Ovary (tissue), 3 donors: ENCODE measurements at regions not wholly inside any gene's neighbourhood (a gene's known extent, or its start where the extent isn't known, plus 50 kb on each side); places are given as distances from the start of the nearest gene placed in this dataset.
"Not testable (repeated sequence)": the region's sequence is repeated elsewhere in the genome, so short reads cannot be mapped to it uniquely, and the experiment has no call there.

Source experiments
- EP300 ChIP-seq: sonication (generic); formaldehyde crosslinking; IDR thresholded peaks from one replicate; pipeline ENCODE4 v1.6.1; 2017; ENCODE audit warnings: antibody characterized with exemption
- POLR2A ChIP-seq: fragments of 450-650 bp; IDR thresholded peaks from one replicate; pipeline ENCODE4 v1.6.1; 2017; ENCODE audit warnings: antibody characterized with exemption, mild to moderate bottlenecking, moderate library complexity
- TF ChIP-seq, protein P1 (sequence below), 3 donors: fragments of 450-650 bp in 2 of 3; fragments of 200-600 bp in 1 of 3; IDR thresholded peaks; one replicate each; pipeline versions ENCODE4 v1.5.1 to v1.8.0; 2016 to 2022; ENCODE audit warnings: antibody characterized with exemption in 3 of 3, mild to moderate bottlenecking in 1 of 3
- donor health status: DM: no; HTN: no; CAD: no.

DNA sequence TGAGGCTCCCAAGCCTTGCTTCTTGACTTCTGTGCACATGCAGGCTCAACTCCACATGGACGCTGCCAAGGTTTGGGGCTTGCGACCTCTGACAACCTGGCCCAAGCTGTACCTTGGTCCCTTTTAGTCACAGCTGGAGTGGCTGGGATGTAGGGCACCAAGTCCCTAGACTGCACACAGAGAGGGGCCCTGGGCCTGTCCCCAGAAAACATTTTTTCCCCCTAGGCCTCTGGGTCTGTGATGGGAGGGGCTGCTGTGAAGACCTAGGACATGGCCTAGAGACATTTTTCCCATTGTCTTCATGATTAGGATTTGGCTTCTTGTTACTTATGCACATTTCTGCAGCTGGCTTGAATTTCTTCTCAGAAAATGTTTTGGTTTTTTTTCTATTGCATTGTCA, 430.1 kb upstream of the ZNG1F start:
- TF ChIP-seq, protein P1, sequence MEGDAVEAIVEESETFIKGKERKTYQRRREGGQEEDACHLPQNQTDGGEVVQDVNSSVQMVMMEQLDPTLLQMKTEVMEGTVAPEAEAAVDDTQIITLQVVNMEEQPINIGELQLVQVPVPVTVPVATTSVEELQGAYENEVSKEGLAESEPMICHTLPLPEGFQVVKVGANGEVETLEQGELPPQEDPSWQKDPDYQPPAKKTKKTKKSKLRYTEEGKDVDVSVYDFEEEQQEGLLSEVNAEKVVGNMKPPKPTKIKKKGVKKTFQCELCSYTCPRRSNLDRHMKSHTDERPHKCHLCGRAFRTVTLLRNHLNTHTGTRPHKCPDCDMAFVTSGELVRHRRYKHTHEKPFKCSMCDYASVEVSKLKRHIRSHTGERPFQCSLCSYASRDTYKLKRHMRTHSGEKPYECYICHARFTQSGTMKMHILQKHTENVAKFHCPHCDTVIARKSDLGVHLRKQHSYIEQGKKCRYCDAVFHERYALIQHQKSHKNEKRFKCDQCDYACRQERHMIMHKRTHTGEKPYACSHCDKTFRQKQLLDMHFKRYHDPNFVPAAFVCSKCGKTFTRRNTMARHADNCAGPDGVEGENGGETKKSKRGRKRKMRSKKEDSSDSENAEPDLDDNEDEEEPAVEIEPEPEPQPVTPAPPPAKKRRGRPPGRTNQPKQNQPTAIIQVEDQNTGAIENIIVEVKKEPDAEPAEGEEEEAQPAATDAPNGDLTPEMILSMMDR (IDR thresholded peaks at IDR 0.05), result not testable (repeated sequence)
- TF ChIP-seq POLR2A, EP300: not testable (repeated sequence)
